GM21528 (cell line): ENCODE measurements at regions not wholly inside any gene's neighbourhood (a gene's known extent, or its start where the extent isn't known, plus 50 kb on each side); places are given as distances from the start of the nearest gene placed in this dataset.

Experiments used
- ATAC-seq: cut with Tn5 transposase; IDR thresholded peaks from one replicate; pipeline ENCODE4 v1.9.1; 2021; ENCODE audit warnings: mild to moderate bottlenecking, moderate library complexity; ENCODE audit not compliant: unreplicated experiment, low FRiP score

DNA sequence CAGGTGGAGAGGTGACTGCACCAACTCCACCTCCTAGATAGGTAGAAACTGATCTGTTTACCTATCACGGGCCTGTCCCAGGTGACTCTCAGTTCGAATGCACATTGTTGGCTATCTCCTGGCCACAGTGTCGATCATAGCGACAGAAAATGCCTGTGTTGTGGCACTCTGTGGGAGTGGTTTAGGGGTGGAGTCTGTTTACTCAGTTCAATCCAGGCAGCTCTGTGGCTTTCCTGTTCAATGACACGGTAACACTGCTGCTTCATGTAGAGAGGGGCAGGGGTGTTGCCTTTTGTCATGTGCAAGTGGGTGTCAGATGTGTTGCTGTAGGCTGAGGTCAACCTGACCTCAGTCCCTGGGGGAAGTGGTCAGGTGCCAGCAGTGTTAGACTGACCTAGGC lies 1602.4 kb downstream of the TECRL start:
- no peak for ATAC-seq

DNA sequence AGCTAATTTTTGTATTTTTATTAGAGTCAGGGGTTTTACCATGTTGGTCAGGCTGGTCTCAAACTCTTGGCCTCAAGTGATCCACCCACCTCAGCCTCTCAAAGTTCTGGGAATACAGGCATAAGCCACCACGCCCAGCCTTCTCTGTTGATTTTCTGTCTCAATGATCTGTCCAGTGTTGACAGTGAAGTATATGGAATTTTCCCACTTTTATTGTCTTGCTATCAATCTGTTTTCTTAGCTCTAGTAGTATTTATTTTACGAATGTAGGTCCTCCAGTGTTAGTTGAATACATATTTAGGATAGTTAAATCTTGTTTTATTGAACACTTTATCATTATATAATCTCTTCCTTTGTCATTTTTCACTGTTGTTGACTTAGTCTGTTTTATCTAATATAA lies 1603.9 kb downstream of the ADGRL3 start:
- ATAC-seq = no peak

DNA sequence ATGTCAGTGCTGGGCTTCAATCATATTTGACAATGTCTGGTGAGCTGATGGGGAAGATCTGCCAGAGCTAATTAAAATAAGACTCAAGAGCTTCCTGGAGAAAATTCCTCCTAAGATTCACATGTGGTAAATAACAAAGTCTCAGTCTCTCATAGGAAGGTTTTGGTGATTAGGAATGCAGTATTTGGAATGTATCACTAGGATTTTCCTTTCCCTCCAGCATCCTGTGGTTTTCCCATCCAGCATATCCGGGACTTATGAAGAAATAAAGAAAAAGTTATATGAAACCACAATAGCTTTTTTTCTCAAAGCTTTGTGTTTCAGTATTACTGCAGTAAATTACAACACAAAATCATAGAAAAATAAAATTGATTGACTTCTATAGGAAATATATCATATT lies 1597.1 kb downstream of the ADGRL3 start:
- ATAC-seq = no peak

DNA sequence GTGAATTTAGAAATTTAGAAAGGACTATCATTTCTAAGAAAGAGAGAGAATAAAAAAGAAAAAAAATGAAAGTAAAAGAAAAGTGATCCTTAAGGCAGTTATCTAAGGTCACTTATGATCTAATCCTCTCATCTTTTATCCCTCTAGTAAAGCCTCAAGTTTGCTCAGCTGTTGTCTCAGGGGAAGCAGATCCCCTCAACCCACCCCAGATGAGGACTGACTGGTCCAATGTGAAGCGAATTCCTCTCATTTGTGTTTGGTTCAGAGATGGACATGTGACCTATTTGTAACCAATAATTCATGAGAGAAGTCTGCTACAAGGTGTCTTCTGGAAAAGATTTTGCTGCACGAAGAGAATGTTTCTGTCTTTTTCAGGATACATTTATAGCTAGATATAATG lies 1591.3 kb downstream of the ADGRL3 start:
- ATAC-seq = no peak

DNA sequence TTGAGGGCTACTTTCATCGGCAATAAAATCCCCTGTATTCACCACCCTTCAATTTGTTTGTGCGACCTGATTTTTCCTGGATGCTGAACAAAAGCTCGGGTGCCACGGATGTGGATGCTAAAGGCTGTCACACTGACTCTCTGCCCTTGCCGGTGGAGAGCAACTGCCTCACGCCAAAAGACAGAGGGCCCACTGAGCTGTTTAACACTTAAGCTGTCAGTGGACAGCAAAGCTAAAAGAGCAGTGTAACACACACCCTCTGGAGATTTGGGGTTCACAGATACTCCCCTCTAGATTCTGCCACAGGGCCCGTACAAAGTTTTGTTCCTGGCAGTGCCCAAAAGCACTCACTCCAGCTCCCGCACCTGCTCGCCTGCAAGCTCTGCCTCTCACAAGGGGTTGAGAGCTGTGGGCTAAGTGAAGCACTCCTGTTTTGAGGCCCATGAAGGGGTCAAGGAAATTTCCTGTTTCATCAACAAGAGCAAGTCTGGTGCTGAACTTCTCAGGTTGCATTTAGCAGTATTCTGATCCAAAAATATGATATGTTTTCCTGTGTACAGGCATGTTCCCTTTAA lies 1571.9 kb downstream of the ADGRL3 start:
- ATAC-seq = no peak

DNA sequence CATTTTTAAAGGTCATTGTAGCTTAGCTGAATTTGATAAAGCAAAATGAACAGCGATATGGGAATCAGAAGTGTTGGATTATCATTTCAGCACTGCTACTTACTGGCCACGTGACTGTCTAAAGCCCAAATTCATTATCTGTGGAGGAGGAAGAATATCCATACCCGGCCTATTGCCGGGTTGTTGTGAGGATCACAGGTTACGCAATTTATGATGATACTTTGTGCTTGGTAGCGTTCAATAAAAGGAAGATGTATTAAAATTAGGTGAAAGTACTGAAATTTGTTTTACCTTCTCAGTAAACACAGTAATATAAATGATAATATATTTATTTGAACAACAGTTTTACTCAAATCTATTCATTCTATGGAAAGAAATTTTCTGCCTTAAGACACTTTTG lies 1540.2 kb downstream of the ADGRL3 start:
- no peak for ATAC-seq

DNA sequence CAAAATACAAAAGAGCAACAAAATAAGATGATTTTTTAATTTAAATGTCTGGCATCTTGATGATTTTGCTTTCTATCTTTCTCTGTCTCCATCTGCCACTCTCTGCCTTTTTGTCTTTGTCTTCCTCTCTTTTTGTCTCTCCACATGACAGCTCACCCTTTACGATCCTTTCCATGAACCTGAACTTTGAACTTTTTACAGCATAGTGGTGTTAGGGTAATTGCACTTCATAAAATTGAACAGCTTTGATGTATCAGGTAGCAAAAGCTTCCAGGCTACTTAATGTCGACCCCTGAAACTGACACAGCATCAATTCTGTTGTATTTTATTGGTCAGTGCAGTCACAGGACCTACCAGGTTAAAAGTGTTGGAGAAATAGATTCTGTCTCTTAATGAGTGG lies 1517.0 kb downstream of the ADGRL3 start:
- ATAC-seq = no peak

DNA sequence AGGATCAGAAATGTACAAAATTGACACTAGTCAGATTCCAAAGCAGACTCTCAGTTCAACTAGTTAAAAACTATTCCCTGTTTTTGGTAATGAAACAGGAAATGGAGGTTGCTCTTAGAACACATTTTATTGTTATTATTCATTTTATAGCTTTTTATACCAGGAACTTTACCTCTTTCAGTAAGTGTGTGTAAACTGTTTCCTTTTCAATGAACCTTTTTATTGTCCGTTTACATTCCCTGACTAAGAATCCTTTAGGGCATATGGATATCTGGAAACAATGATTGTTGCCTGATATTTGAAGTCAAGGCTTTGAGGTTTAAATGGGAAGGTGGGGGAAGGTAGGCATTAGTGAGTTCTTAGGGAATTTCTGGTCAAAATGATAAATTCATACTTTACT lies 1511.4 kb downstream of the ADGRL3 start:
- ATAC-seq = no peak

DNA sequence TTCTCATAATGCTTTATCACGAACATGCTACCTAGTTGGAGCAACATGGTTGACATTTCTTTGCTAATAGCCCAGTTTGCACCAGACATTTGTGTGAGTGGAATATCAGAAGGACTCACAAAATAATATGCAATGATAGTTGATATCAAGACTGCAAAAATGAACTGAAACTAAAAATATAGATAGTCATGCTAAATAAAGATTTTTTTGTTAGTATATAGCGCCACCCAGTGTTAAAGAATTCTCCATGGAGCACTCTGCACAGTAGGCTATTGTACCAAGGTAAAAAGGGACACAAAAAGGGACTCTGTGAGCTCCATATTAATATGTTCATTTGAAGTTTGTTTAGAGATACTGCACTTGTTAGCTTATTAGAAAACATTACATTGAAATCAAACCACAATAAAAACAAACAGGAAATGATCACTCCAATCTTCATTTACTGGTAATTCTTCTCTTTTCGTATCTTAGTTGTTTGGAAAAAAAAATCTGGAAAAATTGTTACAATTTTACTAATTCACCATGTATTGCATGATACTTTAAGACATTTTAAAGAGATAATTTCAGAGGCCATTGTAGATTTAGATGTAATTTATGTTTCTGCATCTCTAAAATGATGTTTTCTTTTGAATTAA lies 1509.6 kb downstream of the ADGRL3 start:
- no peak for ATAC-seq

DNA sequence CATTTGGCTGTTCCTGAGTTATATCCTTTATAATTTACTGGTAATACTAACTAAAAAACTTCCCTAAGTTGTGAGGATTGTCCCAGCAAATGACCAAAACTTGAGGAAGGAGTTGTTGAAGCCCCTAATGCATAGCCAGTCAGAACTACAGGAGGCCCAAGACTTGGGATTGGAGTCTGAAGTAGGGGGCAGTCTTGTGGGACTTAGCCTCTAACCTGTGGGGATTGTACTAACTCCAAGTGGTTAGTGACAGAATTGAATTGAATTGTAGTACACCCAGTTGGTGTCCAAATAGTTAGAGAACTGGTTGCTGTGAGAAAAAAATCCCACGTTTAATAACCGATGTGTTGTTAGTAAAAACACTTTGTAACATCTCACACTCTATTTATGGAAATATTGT lies 1506.3 kb downstream of the ADGRL3 start:
- ATAC-seq = no peak

DNA sequence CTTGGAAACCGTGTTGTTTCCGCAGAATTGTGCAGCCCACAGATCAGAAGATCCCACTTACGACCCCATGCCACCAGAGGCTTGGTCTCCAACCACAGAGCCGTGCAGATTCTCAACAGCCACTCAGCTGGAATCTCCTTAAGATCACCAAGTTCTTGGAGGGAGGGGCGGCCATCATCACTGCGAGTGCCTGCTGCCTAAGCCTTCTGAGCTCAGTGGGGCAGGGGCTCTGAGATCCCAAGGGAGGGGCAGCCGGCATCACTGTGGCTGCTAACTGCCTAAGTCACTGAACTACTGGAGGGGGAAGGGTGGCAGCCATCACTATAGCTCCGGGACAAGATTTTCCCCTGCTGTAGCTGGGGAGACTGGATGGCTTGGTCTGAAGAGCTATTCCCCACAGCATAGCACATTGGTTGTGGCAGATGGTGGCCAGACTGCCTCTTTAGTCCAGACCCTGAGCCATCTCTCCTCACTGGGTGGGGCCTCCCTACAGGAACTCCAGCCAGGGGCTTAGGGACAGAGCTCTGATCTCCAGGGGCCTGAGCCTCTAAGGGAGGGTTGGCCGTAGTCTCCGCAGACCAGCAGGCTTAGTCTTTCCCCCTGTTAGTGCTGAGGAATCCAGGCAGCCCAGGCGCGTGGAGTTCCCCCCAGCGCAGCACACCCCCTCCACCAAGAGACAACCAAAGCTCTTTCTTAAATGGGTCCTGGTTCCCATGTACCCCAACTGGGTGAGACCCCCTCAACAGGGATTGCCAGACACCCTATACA lies 1483.9 kb downstream of the ADGRL3 start:
- no peak for ATAC-seq

DNA sequence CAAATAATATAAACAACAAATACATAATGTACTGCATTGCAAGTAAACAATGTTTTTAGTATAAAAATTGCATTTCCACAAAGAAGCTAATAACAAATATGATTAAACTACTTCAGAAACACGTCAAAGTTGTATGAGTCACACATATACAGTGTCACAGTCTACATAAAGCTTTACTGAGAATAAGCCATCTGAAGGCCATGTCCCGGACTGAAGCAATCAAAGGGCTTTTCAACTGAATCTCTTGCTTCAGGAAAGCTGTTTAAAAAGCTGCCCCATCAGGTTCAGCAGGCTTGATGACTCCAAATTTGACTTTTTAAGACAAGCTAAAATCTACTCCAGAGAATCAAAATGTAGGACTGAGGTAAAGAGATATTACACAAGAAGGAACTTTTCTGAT lies 1476.8 kb downstream of the ADGRL3 start:
- ATAC-seq = no peak

DNA sequence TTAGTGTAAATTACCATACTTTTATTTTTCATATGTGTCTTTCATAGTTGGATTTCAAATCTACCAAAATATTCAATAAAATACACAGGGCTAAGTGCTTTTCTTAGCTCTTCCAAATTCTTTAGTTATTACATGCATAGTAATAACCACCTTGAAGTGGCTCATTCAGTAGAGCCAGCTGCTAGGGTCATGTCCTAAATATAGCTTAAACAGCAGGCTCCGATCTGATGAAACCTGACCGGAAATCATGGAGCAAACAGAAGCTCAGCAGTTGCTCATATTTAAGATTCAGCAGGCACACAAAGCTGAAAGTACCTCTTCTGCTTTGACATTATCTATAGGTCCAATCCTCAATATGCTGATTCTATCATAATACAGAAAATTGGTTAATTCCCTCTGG lies 1470.4 kb downstream of the ADGRL3 start:
- ATAC-seq = no peak

DNA sequence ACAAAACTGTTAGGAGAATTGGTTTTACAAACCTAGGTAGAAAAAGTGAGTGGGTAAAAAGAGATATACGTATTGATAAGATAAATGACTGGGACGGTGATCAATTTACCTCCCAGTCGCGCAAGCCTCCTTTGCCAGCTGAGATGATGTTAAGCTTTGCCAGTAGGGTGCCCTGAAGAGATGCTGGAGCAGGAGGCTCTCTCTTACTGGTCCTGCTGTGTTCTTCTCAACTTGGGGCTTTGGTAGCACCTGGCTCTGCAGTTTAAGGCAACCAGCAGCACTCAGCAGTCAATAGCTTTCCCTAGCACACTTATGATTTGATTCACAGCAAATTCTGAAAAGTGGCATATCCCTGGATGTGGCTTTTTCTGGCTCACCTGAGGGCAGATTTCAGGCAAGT lies 1461.7 kb downstream of the ADGRL3 start:
- ATAC-seq = no peak

DNA sequence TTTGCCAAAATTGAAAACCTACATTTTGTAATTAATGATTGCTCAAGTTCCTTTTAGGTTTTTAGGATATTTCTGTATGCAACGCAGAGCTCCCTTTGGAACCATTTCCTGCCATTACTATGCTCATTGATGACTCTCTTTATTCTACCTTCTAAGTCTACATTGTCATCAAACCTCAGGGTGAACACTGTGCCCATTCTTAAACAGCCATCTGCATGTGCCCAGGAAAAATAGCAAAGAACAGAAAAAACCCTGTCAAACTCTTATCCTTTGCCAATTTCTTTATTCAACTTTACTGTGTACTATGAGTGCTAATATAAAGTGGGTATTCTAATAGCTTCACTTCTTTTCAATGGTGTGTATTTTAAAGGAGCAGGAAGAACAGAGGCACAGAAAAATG lies 1455.9 kb downstream of the ADGRL3 start:
- ATAC-seq = no peak

DNA sequence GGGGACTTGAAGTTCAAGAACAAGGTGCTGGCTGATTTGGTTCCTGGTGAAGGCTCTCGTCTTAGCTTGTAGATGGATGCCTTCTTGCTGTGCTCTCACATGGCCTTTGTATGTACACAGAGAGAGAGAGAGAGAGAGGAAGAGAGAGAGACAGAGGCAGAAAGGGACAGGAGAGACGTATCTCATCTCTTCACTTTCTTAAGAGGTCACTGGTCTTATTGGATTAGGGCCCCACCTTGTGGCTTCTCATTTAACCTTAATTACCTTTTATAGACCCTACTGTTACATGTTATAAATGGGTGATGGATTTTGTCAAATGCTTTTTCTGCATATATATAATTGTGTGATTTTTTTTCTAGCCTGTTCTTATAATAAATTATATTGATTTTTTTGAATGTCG lies 1444.2 kb downstream of the ADGRL3 start:
- no peak for ATAC-seq

DNA sequence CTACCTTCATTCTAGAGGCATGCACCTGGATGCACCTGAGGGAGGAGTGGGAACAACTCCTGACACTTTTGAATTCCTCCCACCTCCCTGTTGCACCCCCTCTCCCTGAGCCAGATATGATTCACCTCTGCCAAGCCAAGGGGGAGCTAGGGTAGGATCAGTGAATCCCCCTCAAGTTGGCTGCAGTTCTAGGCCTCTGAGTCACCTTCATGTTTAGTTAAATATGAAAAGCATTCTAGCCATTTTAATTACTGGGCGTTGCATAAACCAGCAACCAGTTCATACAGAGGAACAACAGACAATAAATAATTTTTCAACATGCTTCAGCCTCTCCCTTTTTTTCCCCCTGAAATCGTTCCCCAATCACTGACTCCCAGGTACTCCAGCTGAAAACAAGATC lies 1440.2 kb downstream of the ADGRL3 start:
- no peak for ATAC-seq

DNA sequence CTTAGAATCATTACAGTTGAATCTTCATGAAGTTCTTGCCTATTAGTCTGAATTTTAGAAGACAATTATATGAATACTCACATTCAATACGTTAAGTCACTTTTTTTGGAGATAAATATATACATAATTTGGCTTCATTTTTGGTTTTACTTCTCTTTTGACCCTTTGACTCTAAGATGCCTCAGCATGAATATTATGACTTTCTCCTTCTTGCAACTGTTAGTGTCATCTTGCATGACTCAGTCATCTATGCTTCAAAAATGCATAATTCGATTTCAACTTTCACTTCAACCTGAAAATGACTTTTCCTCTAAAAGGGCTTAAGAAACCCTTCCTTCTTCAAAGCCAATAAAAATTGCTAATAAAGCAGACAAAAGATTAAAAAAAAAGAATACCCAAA lies 1427.5 kb downstream of the ADGRL3 start:
- no peak for ATAC-seq

DNA sequence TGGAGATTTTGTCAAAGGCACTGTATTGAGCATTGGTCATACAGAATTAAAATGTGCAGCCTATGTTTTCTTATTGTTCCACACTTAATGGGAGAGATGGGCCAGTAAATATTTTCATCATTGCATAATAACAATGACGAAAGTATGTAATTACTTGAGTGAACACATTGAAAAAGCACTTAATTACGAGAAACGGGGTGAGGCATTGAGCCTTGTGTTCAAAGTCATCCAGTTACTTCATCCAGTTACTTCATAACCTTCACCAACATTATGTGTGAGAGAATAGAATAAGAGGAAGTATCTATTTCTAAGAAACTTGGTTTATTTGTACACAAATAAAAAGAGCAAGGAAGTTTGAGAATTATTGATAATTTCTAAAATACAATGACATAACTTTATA lies 1427.0 kb downstream of the ADGRL3 start:
- no peak for ATAC-seq

DNA sequence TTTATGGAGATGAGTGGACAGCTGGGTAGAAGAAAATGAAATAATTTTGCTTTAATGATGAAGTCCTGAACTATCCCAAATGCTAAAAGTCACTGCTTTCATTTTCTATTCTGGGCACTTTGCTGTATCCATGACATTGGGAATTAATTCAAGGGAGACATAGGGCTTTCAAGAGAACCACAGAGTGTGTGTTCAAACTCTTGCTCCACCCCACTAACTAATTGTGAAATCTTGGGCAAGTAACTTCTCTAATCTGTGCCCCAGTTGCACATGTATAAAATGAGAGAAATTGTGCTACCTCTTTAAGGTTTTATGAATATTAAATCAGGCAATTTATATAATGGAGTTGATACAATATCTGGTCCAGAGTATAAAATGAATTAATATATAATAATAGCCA lies 1422.0 kb downstream of the ADGRL3 start:
- no peak for ATAC-seq

DNA sequence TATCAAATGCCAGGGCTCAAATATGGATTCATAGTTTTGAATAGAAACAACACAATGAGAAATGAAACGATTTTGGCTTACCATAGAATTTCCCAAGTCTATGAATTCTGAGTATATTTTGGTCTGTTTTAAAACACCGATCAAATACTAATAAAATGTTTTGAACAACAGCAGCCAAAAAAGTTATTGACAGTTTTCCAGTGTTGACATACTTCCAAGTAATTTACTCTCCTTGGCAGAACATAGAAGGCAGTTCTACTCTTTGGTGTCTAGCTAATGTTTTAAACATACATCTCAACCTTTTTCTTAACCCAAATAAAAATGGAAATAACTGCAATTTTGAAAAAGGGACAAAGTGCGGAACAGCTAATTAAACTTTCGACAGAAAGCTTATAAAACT lies 1419.8 kb downstream of the ADGRL3 start:
- no peak for ATAC-seq

DNA sequence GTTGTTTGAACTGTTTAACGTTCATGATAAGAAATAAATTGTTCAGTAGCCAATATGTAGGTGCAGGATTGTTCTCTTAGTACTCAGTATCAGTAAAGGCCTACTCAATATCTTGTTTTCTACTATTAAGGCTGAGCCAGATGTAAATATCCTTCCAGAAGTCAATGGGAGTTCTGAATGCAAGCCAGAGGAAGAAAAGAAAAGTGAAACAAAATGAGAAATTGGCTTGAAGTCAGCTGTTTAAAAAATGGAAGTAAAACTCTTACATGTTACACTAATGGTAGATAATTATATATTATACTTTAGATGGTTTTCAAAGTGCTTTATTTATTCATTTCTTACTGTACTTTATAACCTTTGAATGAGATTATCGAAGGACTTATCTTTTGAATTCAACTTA lies 1417.9 kb downstream of the ADGRL3 start:
- ATAC-seq = no peak
